NCI-H2196 (cell line): ENCODE measurements at regions not wholly inside any gene's neighbourhood (a gene's known extent, or its start where the extent isn't known, plus 50 kb on each side); places are given as distances from the start of the nearest gene placed in this dataset.

Source experiments
- DNase-seq: peaks from one replicate; lab custom pipeline; 2025; ENCODE audit not compliant: unreplicated experiment; lab: John Stamatoyannopoulos, UW

DNA sequence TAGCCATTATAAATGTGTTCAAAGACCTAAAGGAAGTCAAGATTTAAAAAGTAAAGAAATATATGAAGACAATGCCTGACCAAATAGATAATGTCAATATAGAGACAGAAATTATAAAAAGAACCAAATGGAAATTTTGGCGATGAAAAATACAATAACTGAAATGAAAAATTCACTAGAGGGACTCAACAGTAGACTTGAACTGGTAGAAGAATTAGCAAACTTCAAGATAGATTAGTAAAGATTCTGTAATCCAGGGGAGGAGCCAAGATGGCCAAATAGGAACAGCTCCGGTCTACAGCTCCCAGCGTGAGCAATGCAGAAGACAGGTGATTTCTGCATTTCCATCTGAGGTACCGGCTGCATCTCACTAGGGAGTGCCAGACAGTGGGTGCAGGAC is 433.2 kb downstream of the HINT1 start:
- no peak for DNase-seq

DNA sequence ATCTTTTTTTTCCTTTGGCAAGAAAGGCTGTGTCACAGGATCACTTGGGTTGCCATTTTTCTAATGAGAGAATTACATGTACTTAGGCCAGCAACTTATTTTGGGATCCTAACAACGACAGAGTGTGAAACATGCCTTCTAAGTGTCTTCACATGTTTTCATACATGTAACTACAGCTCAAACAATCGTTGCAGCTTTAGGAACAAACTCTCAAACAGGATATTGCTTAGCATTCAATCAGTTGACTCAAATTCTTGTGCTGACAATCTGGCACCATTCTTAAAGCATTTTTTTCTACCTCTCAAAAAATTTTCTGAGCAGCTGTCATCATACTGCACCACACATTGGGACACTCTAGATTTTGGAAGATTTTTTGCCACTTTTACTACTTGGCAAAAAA is 435.5 kb downstream of the HINT1 start:
- DNase-seq: no peak

DNA sequence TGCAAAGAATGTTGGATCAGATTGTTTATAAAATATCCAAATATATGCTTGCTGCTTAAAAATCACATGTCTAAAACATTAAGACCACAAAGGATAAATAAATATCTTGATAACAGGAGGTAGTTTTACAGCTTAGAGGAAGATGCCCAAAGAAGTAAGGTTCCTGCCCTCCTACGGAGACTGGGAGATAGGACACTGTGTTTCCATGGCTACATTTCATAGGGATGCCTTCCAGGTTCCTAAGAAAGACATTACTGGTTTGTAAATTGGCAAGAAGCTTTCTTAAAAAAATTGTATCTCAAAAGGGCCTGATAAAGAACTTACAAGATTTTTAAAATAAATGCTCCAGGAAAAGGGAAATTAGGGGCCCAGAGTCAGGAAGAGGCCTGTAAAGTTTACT is 437.2 kb downstream of the HINT1 start:
- DNase-seq: no peak

DNA sequence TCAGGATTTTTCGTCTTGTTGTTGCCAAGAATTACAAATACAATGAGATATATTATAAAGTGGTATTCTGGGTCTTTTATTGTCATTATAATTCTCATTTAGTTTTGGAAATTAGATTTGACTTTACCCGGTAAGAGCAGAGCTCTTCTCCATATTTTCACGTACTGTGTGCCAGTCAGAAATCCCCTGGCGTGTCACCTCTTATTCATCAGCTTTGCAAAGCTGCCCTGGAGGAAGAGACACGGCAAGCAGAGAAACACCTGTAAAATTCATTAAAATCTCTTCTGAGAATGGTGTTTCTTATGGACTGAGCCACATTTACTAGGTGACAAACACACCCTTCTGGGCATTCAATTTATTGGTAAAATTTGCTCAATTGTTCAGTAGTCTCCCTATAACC is 440.4 kb downstream of the HINT1 start:
- DNase-seq: no peak

GRCh38 chr5:130720355-130720754 is 444.7 kb downstream of the HINT1 start:
- DNase-seq: no peak

DNA sequence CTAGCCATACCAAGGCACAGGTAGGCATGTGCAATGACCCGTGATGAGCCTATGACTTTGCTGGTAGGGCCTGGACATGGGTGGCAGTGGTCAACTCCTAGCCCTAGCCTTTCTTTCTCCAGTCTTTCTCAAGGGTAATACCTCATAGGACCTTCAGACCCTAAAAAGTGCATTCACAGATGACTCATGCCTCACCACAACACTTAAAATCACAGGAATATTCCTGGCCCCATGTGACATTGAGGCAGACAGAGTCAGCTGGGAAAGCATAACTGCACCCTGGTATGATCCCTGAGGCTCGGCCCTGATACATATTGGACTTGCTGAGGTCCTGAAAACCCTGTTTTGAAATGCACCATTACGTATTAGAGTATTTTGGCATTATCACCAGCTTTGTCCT is 449.5 kb downstream of the HINT1 start:
- no peak for DNase-seq

- no peak for DNase-seq
These were observed 450.9 kb downstream of the HINT1 start for GRCh38 chr5:130714200-130714599.

DNA sequence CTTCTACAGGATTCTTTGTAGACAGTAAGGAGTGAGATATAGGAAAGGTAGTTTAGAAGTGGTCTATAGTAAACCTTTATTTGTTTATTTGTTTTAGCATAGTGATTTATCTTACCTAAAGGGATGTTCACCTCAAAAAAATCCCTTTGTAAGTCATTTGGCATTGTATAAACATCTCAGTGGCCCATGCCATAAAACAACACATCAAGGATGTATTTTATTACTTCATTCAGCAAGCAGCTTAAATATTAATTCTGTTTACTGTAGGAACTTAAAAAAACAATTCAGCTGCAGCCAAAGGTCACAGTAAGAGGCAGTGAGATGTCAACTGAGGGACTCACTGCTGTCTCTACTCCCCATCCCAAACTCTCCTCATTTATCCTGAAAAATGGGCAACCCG is 452.7 kb downstream of the HINT1 start:
- no peak for DNase-seq

- DNase-seq: no peak
These were observed 454.5 kb downstream of the HINT1 start for GRCh38 chr5:130710596-130710995.

GRCh38 chr5:130708754-130709153 is 456.3 kb downstream of the HINT1 start:
- DNase-seq: no peak

DNA sequence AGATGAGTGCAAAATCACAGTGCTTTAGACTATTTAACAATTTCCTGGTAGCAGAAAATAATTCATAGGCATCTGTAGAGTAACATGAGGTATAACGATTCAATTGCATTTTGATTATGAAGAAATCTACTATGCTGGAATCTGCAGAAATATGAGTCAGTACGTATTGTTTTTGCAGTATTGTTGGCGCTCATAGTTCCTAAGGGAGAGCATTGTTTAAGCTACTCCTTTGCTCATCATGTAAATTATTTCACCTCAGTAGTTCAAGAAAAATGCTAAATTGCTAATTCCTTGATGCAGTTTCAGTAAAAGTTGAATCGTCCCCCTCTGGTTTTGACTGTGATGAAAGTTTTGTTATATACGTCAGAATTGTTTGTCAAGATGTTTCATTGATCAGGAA is 458.4 kb downstream of the HINT1 start:
- DNase-seq: no peak

DNA sequence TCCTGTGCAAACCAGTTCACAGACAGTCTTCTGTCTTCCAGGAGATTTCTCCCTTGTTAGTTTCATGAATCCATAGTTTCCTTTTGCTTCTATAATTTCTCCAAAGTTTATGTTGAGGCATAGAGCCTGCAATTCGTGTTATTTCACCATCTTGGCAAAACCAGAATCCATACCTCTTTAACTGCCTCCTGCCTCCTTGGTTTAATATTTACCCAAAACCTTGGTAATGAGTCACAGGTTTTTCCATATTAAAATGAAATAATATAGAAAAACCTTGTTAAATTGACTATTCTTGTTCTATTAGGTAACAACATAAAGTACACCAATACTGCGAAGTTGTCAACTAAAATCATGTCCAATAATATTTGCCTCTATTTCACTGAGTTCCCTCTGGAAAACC is 459.7 kb downstream of the HINT1 start:
- no peak for DNase-seq

DNA sequence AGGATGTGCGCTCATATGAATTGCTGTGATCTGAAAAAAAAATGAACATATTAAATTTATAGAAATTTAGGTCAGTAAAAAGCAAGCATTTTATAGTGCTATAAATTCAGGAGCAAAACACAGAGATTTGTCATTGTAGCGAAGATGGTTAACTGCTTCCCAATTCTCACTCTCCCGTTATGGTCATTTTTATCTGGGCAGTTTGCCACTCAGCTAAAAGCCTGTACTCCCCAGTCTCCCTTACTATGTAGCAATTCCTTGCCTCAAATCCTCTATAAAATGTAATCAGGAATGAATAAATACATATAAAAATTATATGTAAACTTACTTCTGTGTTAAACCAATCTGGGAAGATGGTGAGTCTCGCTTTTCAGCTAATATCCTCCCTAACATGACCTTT is 471.5 kb downstream of the HINT1 start:
- DNase-seq: no peak

DNA sequence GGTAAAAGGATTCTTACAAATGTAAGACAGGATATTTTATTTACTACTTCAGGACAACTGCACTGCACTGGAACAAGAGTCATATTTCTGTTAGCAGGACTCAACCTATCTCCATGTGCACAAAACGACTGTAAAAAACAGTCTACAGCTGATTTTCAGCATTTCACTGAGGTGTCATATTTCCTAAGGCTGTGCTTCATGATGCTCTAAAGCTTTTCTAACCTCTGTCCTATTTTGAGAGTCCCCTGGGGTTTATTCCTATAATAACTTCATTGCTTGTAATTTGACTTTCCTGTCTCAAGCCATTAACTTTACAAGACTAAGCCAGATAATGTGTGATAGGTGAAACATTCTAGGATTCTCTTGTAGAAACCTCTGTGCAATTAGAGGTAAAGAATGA is 472.3 kb downstream of the HINT1 start:
- no peak for DNase-seq

- DNase-seq: no peak
These were observed 475.2 kb downstream of the HINT1 start for GRCh38 chr5:130689831-130690230.

DNA sequence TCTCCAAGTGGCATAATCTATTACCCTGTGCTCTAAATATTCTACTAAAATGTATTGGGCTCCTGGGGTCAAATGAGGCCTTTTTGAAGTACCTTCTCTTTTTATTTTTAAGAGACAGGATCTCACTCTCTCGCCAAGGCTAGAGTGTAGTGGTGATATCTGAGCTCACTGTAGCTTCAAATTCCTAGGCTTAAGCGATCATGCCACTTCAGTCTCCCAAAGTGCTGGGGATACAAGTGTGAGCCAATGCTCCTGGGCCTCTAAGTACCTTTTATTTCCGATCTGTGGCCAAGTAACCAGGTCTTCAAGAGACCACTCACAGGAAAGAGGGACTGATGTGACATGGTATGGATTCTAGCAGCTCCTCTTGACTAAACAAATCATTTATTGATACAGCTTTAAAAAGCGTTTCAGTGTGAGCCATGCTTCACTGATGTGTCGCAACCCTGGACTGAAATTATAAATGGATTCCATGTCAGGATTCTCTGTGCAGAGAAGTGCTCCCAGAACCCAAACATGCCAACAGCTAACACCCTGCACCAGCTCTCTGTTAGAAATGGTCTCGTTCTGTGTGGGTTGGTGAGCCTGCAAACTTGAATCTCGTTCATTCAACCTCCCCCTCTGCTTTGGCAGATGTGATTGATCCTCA is 477.8 kb downstream of the HINT1 start:
- no peak for DNase-seq

GRCh38 chr5:130678637-130679036 is 486.4 kb downstream of the HINT1 start:
- no peak for DNase-seq

GRCh38 chr5:130666462-130666861 is 498.6 kb downstream of the HINT1 start:
- no peak for DNase-seq

- DNase-seq: no peak
These were observed 512.9 kb downstream of the HINT1 start for GRCh38 chr5:130652176-130652575.

GRCh38 chr5:130651440-130651839 is 513.6 kb downstream of the HINT1 start:
- DNase-seq: no peak

DNA sequence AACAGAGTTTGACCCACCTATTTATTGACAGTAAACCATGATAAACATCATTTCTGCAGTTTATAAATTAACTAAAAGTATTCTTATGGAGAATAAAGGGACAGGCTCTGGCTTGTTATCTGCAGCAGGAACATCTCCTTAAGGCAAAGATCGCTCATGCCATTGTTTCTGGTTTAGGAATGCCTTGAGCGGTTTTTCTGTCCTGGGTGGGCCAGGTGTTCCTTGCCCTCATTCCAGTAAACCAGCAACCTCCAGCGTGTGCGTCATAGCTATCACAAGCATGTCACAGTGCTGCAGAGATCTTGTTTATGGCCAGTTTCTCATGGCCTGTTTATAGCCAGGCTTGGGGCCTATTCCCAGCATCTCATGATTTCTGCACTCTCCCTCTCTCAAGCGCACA is 521.7 kb downstream of the HINT1 start:
- DNase-seq: no peak

DNA sequence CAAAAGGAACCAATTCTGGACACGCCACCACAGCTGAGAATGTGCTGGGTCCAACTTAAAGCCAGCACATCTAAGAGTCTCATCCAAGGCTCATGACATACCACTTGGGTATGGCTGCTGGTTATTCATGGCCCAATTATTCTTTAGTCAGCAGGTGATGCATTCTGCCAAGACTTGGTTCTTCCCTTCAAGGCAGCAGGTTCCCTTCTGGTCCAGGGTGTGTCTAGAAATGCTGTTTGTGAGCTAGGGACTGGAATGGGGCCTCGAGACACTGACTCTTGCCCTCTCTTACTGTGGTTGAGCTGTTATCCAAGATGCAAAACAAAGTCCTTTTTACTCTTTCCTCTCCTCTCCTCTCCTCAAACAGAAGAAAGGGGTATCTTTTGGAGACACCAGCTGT is 522.6 kb downstream of the HINT1 start:
- DNase-seq: no peak

DNA sequence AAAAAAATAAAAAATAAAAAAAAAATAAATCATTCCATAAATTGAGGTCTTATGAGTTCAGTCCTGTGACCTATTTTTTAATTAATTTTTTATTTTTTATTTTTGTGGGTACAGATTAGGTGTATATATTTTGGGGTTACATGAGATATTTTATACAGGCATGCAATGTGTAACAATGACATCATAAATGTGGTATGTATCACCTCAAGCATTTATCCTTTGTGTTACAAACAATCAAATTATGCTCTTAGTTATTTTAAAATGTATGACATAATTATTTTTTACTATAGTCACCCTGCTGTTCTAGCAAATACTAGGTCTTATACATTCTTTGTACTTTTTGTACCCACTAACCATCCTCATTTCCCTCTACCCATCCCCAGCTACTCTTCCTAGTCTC is 537.9 kb downstream of the HINT1 start:
- DNase-seq: no peak

DNA sequence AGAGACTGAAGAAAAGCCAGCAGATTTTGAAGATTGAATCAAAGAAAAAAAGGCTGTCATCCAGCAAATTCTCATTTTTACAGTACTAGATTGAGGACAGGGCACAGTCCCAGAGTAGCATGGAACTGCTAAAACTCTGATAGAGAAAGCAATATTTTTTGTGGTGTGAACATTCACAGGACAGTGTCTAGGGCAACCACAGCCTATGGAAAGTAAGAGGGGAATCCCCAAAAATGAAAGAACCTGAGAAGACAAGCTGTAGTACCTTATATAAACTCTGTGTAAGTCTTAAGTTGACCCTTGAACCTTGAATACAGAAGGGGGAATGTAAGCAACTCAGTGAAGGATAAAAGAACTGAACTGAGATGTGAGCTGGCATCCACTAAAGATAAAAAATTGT is 540.3 kb downstream of the HINT1 start:
- no peak for DNase-seq
